ENCODE measurements at regions not wholly inside any gene's neighbourhood (a gene's known extent, or its start where the extent isn't known, plus 50 kb on each side); places are given as distances from the start of the nearest gene placed in this dataset.

DNA sequence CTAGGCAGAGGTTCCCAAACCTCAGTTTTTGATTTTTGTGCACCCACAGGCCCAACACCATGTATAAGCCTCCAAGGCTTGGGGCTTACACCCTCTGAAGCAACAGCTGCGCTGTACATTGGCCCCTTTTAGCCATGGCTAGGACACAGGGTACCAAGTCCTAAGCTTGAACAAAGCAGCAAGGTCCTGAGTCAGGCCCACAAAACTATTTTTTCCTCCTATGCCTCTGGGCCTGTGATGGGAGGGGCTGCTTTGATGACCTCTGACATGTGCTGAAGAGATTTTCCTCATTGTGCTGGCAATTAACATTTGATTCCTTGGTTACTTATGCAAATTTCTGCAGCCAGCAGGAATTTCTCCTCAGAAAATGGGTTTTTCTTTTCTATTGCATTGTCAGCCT lies 262.2 kb upstream of the CEP162 start:
- POLR2A ChIA-PET = no interaction called here
- BruUV-seq (replicated peaks) = no TSS peak
- DNase-seq = no peak
- CTCF ChIA-PET = no interaction called here
- no peaks in the 10 kb centered on the region for H3K36me3 Mint-ChIP-seq (ENCODE audit: insufficient read depth, unreplicated experiment)
- Histone ChIP-seq H3K9me3 (no peaks in the 10 kb centered on the region; the same call in 1 of the 2 replicates), H3K36me3 (ENCODE audit: control insufficient read depth, insufficient read depth, low read length) (no peaks in the 10 kb centered on the region), H3K4me3 (ENCODE audit: low read depth, low read length) (no peak overlapping the region), H3K4me1 (no peaks in the 10 kb centered on the region), H3K27me3 (replicated peaks; ENCODE audit: control insufficient read depth, insufficient read depth, low read length) (no peaks in the 10 kb centered on the region)
- TF ChIP-seq, protein P1, sequence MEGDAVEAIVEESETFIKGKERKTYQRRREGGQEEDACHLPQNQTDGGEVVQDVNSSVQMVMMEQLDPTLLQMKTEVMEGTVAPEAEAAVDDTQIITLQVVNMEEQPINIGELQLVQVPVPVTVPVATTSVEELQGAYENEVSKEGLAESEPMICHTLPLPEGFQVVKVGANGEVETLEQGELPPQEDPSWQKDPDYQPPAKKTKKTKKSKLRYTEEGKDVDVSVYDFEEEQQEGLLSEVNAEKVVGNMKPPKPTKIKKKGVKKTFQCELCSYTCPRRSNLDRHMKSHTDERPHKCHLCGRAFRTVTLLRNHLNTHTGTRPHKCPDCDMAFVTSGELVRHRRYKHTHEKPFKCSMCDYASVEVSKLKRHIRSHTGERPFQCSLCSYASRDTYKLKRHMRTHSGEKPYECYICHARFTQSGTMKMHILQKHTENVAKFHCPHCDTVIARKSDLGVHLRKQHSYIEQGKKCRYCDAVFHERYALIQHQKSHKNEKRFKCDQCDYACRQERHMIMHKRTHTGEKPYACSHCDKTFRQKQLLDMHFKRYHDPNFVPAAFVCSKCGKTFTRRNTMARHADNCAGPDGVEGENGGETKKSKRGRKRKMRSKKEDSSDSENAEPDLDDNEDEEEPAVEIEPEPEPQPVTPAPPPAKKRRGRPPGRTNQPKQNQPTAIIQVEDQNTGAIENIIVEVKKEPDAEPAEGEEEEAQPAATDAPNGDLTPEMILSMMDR (IDR thresholded peaks at IDR 0.05; ENCODE audit: insufficient read depth in 1 of 2, low read depth in 1 of 2, low read length in 1 of 2, severe bottlenecking in 1 of 2, unreplicated experiment in 1 of 2) = no peak
- intact Hi-C loops (cut with micrococcal nuclease; ENCODE audit: unreplicated experiment) = no loop called here
- H3K27me3 Mint-ChIP-seq (ENCODE audit: insufficient read depth, unreplicated experiment) = no peaks in the 10 kb centered on the region
- no peak overlapping the region for H3K4me3 Mint-ChIP-seq (ENCODE audit: unreplicated experiment)
- no peak overlapping the region for H3K27ac Mint-ChIP-seq (ENCODE audit: unreplicated experiment)
- no peaks in the 10 kb centered on the region for H3K4me1 Mint-ChIP-seq (ENCODE audit: low read depth, unreplicated experiment)
- peaks cover 31% of the 10 kb centered on the region for H3K9me3 Mint-ChIP-seq (ENCODE audit: unreplicated experiment)

DNA sequence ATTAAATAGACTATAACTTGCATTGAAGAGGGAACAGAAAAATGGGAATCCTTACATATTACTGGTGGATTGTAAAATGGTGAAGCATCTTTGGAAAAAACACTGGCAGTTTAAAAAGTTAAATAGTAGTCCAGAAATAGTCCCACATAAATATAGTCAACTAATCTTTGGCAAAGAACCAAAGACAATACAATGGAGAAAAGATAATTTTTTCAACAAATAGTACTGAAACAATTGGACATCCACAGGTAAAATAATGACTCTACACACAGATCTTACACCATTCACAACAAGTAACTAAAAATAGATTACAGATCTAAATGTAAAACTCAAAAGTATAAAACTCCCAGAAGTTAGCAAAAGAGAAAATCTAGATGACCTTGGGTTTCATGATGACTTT lies 259.1 kb upstream of the CEP162 start:
- TF ChIP-seq, protein P1 (IDR thresholded peaks at IDR 0.05; ENCODE audit: insufficient read depth in 1 of 2, low read depth in 1 of 2, low read length in 1 of 2, severe bottlenecking in 1 of 2, unreplicated experiment in 1 of 2) = no peak
- BruUV-seq (replicated peaks) = no TSS peak
- H3K4me1 Mint-ChIP-seq (ENCODE audit: low read depth, unreplicated experiment) = no peaks in the 10 kb centered on the region
- no peaks in the 10 kb centered on the region; the same call in 1 of the 2 replicates for H3K9me3 ChIP-seq
- H3K27ac Mint-ChIP-seq (ENCODE audit: unreplicated experiment) = no peak overlapping the region
- no peaks in the 10 kb centered on the region for H3K36me3 ChIP-seq (ENCODE audit: control insufficient read depth, insufficient read depth, low read length)
- no peaks in the 10 kb centered on the region for H3K36me3 Mint-ChIP-seq (ENCODE audit: insufficient read depth, unreplicated experiment)
- H3K9me3 Mint-ChIP-seq (ENCODE audit: unreplicated experiment) = peaks cover 31% of the 10 kb centered on the region
- no peak overlapping the region for H3K4me3 Mint-ChIP-seq (ENCODE audit: unreplicated experiment)
- no peaks in the 10 kb centered on the region for H3K27me3 ChIP-seq (replicated peaks; ENCODE audit: control insufficient read depth, insufficient read depth, low read length)
- intact Hi-C loops (cut with micrococcal nuclease; ENCODE audit: unreplicated experiment) = no loop called here
- CTCF ChIA-PET = no interaction called here
- no peak overlapping the region for H3K4me3 ChIP-seq (ENCODE audit: low read depth, low read length)
- no peaks in the 10 kb centered on the region for H3K27me3 Mint-ChIP-seq (ENCODE audit: insufficient read depth, unreplicated experiment)
- POLR2A ChIA-PET = no interaction called here
- DNase-seq = no peak
- no peaks in the 10 kb centered on the region for H3K4me1 ChIP-seq

DNA sequence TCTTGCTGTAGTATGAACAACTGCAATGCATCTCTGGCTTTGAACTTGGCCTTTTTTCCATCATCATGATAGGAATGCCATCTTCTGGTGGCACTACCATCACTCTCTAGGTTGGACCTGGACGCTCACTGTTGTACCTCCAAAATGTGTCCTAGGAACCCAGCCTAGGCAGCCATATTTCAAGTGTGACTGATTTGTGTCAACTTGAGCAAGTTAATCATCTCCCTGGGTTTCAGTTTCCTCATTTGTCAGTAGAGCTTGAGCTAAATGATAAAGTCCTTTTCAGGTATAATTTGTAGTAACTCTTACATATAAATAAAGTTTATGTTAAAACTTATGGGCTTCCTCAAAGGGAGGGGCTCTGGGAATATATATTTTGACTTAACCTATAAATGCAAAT lies 241.7 kb upstream of the CEP162 start:
- BruUV-seq (replicated peaks) = no TSS peak
- no peaks in the 10 kb centered on the region for H3K4me1 Mint-ChIP-seq (ENCODE audit: low read depth, unreplicated experiment)
- Histone ChIP-seq H3K36me3 (ENCODE audit: control insufficient read depth, insufficient read depth, low read length) (no peaks in the 10 kb centered on the region), H3K27me3 (replicated peaks; ENCODE audit: control insufficient read depth, insufficient read depth, low read length) (no peaks in the 10 kb centered on the region), H3K9me3 (no peaks in the 10 kb centered on the region), H3K4me1 (peaks cover 6% of the 10 kb centered on the region; the same call in 1 of the 2 replicates), H3K4me3 (ENCODE audit: low read depth, low read length) (no peak overlapping the region)
- no peak for DNase-seq
- no peaks in the 10 kb centered on the region for H3K36me3 Mint-ChIP-seq (ENCODE audit: insufficient read depth, unreplicated experiment)
- H3K4me3 Mint-ChIP-seq (ENCODE audit: unreplicated experiment) = no peak overlapping the region
- H3K27me3 Mint-ChIP-seq (ENCODE audit: insufficient read depth, unreplicated experiment) = no peaks in the 10 kb centered on the region
- H3K9me3 Mint-ChIP-seq (ENCODE audit: unreplicated experiment) = peaks cover 8% of the 10 kb centered on the region
- H3K27ac Mint-ChIP-seq (ENCODE audit: unreplicated experiment) = no peak overlapping the region
- intact Hi-C loops (cut with micrococcal nuclease; ENCODE audit: unreplicated experiment) = no loop called here
- ChIA-PET CTCF (no interaction called here), POLR2A (no interaction called here)
- TF ChIP-seq, protein P1 (IDR thresholded peaks at IDR 0.05; ENCODE audit: insufficient read depth in 1 of 2, low read depth in 1 of 2, low read length in 1 of 2, severe bottlenecking in 1 of 2, unreplicated experiment in 1 of 2) = no peak

Measured in Caco-2 (cell line).